ENCODE measurements at regions not wholly inside any gene's neighbourhood (a gene's known extent, or its start where the extent isn't known, plus 50 kb on each side); places are given as distances from the start of the nearest gene placed in this dataset.

GRCh38 chr2:150919901-150920300 lies 341.8 kb downstream of the RBM43 start:
- TF ChIP-seq GATA3 (IDR thresholded peaks at IDR 0.05; ENCODE audit: low read depth, low read length) (no peak), GATA2 (IDR thresholded peaks at IDR 0.05; ENCODE audit: low read depth, low read length) (no peak)

All from SH-SY5Y (cell line).